NCI-H774 (cell line): ENCODE measurements at regions not wholly inside any gene's neighbourhood (a gene's known extent, or its start where the extent isn't known, plus 50 kb on each side); places are given as distances from the start of the nearest gene placed in this dataset.

ENCODE experiments used
- DNase-seq: peaks from one replicate; lab custom pipeline; 2025; lab: John Stamatoyannopoulos, UW

DNA sequence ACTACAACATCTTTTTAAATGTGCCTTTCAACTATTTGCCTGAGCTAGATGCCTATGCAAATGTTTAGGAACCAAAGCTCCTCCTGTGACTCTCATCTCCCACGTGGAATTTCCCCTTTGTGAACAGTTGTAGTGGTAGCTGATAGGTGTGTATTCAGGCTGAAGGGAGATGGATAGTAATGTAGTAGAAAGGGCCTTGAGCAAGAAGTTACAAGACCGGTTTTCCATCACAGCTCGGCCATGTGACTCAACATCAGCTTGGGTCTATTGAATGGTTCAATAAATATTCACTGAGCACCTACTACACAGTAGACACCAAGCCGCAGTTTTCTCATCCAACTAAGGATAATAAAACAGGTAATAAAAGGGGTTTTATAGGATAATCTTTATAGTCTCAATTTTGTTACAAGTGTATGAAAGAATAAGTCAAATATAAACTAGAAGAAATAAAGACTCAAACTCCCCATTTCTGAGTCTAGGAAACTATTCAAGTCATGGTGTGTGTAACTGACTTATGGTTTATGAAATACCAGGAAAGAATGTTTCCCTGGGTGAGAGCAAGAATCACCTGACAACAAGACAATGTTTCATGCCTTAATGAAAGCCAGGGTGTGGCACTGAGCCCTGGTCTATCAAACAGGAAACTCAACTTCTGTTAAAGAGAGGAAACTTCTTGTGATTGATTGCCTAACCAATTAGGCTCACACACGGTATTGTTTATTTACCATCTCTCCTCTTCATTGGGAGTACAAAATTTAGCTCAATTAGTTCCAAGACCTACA is 187.1 kb upstream of the SPEF2 start:
- no peak for DNase-seq

DNA sequence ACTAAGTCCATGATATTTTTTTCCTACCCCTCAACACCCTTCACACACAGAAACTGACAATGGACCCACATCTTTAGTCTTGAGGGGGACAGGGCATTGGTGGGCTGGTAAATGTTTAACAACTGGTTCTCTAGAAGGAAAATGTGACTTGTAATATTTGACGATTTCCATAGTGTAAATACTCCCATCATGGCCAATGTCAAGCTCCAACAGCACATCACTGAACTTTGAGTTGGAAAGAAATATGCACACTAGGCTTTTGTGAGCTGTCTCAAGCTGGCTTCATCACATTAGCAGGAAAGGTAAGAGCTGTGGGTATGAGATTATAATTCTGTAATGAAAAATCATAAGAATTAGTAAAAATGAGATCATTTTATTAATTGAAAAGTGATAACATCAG is 189.9 kb upstream of the PRLR start:
- DNase-seq, result no peak

DNA sequence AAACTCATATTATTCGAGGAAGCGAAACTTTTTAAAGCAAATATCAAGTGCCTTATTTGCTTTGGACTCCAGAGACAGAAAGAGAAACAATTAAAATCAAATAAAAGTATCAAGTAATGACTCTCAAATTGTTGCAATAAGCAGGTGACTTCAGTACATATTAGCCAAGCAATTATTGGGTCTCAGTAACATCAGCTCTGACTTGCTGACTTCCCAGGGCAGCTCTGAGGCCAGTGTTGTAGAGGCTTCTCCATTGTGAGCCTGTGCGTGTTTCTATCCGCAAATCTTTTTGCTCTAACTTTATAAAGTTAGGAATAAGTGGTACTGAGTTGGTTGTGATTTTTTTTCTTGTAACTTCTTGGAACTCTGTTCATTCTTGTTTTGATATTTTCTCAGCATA is 186.8 kb upstream of the PRLR start:
- peak; percentile 59 for DNase-seq

- DNase-seq, result peak; percentile 38
Measured at GRCh38 chr5:35416217-35416988, 186.1 kb upstream of the PRLR start.

- no peak for DNase-seq
Measured at GRCh38 chr5:35415309-35415708, 185.0 kb upstream of the PRLR start.

DNA sequence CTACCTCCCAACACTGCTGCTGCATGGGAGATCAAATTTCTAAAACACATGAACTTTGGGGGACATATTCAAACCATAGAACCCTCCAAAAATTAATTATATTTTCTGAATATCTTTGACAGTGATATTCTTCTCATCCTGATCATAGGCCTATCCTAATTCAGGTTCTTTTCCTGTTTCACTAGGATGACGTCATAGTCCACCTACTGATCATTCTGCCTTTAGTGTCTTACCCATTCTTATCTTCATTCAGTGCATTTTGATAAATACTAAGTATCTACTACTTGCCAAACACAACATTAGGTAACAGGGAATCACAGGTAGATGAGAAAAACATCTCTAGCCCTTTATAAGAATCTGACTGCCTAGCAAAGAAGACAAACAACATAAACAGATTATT is 179.1 kb upstream of the PRLR start:
- no peak for DNase-seq

GRCh38 chr5:35408146-35408545 is 177.9 kb upstream of the PRLR start:
- no peak for DNase-seq

DNA sequence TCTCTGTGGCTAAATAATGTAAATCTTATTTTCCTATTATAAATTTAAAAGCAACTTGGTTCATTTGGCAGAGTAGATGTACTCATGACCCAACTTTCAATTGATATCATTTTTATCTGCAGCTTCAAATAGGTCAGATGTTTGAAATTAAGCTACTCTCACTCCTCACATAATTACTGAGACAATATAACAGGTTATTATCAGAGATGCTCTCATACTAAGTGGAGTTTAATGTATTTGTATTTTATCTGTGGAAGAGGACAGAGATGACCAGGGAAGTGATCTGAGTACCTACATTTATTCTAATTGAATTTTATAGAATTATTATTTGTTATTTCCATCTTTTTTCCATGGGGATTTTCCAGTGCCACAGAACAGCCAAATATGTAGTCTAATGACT is 177.4 kb upstream of the PRLR start:
- no peak for DNase-seq

GRCh38 chr5:35405938-35406337 is 175.7 kb upstream of the PRLR start:
- no peak for DNase-seq

- peak; percentile 85 for DNase-seq
Measured at GRCh38 chr5:35404701-35405100, 174.4 kb upstream of the PRLR start.

DNA sequence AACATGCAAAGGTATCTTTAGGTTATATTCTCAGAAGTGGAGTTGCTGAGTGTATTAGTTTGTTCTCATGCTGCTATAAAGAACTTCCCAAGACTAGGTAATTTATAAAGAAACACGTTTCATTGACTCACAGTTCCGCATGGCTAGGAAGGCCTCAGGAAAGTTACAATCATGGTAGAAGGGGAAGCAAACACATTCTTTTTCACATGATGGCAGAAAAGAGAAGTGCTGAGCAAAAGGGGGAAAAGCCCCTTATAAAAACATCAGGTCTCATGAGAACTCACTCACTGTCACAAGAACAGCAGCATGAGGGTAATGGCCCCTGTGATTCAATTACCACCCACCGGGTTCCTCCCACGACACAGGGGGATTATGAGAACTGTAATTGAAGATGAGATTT is 163.6 kb upstream of the PRLR start:
- no peak for DNase-seq

DNA sequence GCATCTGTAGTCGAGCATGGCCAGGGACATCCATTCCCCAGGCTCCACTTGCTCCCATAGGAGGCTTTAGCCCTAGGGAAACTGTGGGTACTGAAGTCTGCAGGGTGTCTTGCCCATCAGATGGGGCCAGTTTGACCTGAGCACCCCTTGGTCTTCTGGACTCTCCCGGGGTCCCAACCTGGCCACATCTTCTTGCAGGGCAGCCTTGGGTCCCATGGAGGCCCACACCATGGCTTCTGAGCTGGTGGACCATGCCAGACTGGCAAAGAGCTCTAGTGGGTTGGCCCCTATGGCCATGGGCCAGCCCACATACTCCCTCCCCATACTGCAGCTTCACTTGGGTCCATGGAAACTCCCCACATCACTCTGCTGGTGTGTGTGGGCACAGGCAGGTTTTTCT is 154.4 kb upstream of the PRLR start:
- no peak for DNase-seq

GRCh38 chr5:35383041-35383440 is 152.8 kb upstream of the PRLR start:
- DNase-seq, result no peak

GRCh38 chr5:35377653-35378052 is 147.4 kb upstream of the PRLR start:
- DNase-seq, result no peak

DNA sequence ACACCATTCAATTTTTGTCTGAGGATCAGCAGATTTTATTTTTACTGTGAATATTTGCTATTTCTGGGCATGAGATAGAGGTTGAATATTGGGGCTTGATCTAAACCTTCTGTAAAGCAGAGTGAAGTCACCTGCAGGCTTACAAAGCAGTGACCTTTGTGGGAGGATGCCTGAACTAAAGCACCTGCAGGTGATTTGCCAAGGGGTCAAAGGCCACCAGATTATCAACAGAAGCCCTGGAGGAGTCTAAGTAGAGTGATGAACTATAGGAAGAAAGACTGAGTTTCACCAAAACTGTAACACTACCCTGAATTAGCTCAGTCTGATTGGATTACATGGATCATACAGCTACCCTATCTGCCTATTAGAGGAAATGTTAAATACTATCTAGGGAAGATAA is 144.3 kb upstream of the PRLR start:
- DNase-seq, result no peak

- DNase-seq, result no peak
Measured at GRCh38 chr5:35373249-35373648, 143.0 kb upstream of the PRLR start.

GRCh38 chr5:35372482-35372881 is 142.2 kb upstream of the PRLR start:
- no peak for DNase-seq

DNA sequence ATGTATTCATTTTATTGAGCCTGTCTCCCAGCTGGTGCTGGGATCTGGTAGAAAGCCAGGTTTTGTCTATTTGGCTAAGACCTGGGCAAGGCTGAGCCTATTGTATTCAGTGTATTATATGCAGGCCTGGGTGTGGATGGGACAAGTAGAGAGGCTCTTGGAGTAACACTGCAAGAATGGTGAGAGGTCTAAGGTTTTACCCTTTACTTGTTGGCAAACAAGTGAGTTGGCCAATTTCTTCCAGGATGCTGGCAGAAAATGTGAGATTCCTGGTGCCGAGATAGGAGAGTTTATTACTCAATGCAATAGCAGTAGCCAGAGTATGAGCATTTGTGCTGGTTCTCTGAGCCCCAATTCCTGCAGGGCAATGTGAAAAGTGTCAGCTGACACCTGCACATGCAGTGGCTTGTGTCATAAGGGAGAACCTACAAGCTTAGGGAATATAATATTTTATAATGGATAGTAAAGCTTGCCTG is 141.7 kb upstream of the PRLR start:
- no peak for DNase-seq

- no peak for DNase-seq
Measured at GRCh38 chr5:35370871-35371270, 140.6 kb upstream of the PRLR start.

DNA sequence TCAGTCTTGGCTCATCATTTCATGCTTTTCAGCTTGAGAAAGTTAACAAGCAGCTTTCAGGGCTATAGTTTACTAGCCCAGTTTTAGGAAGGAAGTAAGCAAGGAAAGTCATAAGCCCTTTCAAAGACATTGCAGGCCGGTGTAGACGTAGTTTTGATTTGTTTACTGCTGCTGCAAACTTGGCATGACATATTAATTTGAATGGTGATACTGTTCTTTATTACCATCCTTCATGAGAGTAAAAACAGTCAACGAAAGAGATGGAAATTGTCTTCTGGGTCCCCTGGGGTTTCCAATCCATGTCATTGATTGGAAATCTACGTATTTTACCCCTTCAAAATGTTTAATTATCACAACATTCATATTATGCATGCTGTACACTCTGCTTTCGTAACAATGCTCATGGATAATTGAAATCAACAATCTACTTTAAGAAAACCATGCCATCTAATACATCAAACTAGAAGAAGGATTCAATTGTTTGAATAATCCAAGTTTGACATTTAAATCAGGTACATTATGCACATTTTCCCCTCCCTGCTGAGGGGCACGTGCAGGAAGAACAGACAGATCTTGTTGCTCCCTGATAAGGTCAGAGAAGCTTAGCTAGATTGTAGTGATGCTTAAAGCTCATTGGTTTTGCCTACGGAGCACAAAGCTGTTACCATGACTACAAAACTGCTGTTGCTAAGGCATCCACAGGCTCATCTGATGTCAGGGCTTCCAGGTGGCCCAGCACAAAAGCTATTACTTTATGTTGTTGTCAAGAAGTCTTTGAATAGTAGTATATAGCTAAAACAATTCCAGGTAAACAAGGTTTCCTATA is 139.9 kb upstream of the PRLR start:
- DNase-seq, result peak; percentile 51

DNA sequence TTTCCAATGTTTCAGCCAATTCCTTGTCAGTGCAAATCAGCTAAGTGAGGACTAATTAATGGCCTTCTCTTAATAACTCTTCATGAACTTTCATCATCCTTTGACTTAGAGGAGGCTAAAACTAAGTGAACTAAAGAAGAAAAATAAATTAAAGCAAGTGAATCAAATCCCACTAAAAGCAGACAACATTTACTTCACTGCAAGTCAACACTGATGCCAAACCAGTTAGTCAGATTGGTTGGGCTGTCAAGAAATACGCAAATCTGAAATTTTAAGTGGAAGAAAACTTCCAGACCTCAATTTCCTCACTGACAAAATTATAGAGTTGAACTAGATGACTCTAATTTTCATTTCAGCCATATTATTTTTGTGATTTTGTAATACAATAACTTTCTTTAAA is 137.2 kb upstream of the PRLR start:
- DNase-seq, result no peak

DNA sequence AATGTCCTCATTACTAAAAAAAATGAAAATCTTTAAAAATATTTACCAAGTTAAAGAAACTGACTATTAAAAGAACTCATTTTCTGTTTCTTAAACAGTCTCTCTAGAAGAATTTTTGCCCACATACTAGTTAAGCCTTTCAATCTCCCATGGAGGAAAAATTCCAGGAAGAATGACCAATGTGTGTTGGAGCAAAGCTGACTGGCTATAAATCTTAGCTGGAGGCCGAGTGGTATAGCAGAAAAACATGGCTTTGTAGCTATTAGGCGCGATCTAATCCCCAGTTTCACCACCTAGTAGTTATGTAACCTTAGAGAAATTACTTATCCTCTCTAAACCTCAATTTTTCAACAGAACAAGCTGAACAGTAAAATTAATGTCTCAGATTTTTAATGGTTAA is 135.5 kb upstream of the PRLR start:
- DNase-seq, result no peak

- DNase-seq, result no peak
Measured at GRCh38 chr5:35364350-35364749, 134.1 kb upstream of the PRLR start.
